Fibroblast of lung (primary cell): ENCODE measurements at regions not wholly inside any gene's neighbourhood (a gene's known extent, or its start where the extent isn't known, plus 50 kb on each side); places are given as distances from the start of the nearest gene placed in this dataset.

ENCODE experiments used
- CTCF ChIP-seq, 2 donors: IDR thresholded peaks in 1 of 2; conservative IDR thresholded peaks in 1 of 2; 1 replicate in 1 of 2; 2 replicates in 1 of 2; pipeline ENCODE4 v1.5.1; 2011 to 2012; ENCODE audit warnings: low read length in 2 of 2, control low read depth in 1 of 2, inconsistent platforms in 1 of 2, low read depth in 1 of 2, mild to moderate bottlenecking in 1 of 2
- EZH2 ChIP-seq: IDR thresholded peaks from 2 replicates; pipeline ENCODE4 v1.5.1; 2012; ENCODE audit warnings: low read length, control low read depth, mild to moderate bottlenecking; ENCODE audit errors: missing control alignments

- no peak for TF ChIP-seq EZH2
- TF ChIP-seq CTCF (conservative IDR thresholded peaks at IDR 0.05 in 1 of 2, IDR thresholded peaks at IDR 0.05 in 1 of 2; ENCODE audit: low read depth in 1 of 2, low read length in 2 of 2): no peak
These were observed 67.1 kb upstream of the AKAP13 start for GRCh38 chr15:85313339-85313738.
